Colonic mucosa (tissue), 4 donors: ENCODE measurements at regions not wholly inside any gene's neighbourhood (a gene's known extent, or its start where the extent isn't known, plus 50 kb on each side); places are given as distances from the start of the nearest gene placed in this dataset.

Experiments used
- DNase-seq: peaks from one replicate; pipeline ENCODE4 v3.0.0-alpha.2; 2020
- H3K27ac ChIP-seq: fragments of 200-600 bp; one replicate; pipeline ENCODE4 v1.8.0; 2021
- H3K27me3 ChIP-seq: fragments of 200-600 bp; one replicate; pipeline ENCODE4 v1.8.0; 2021
- H3K36me3 ChIP-seq: fragments of 200-600 bp; one replicate; pipeline ENCODE4 v1.8.0; 2021
- H3K4me1 ChIP-seq: fragments of 200-600 bp; one replicate; pipeline ENCODE4 v1.8.0; 2021; ENCODE audit warnings: mild to moderate bottlenecking
- H3K4me3 ChIP-seq: fragments of 200-600 bp; one replicate; pipeline ENCODE4 v1.8.0; 2021
- H3K9ac ChIP-seq, 2 donors: one replicate each; pipeline ENCODE4 v1.7.0; 2013; ENCODE audit warnings: control low read depth in 2 of 2, low read depth in 2 of 2, low read length in 2 of 2
- H3K9me3 ChIP-seq: fragments of 200-600 bp; one replicate; pipeline ENCODE4 v1.8.0; 2021
- intact Hi-C: fragments of 100-400 bp; cut with DNase I; formaldehyde crosslinking; loops from one replicate; pipeline ENCODE4 v1.14.1; 2022
- TF ChIP-seq, protein P1 (sequence below): fragments of 200-600 bp; IDR thresholded peaks from one replicate; pipeline ENCODE4 v1.8.0; 2022; ENCODE audit warnings: antibody characterized with exemption, mild to moderate bottlenecking
- donor health status: healthy.
- donor health status: DM: no; HTN: no; CAD: no.
- donor health status: DM: no; HTN: no; CAD: no.

DNA sequence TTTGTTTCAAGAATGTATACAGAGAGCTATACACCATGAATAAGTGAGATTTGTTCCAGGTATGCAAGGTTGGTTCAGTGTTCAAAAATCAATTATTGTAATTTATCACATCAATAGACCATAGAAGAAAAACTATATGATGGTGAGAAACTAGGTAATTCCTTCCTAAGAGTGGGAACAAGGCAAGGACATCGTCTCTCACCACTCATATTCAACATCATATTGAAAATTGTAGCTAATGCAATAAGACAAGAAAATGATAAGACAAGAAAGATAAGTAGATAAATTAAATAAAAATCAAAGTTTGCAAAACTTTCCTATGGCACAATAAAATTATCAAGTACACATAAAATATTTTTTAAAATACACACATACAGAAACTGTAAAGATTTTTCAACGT lies 385.3 kb upstream of the COBL start:
- no peaks in the 10 kb centered on the region for H3K4me1 ChIP-seq
- H3K27me3 ChIP-seq: no peaks in the 10 kb centered on the region
- TF ChIP-seq, protein P1, sequence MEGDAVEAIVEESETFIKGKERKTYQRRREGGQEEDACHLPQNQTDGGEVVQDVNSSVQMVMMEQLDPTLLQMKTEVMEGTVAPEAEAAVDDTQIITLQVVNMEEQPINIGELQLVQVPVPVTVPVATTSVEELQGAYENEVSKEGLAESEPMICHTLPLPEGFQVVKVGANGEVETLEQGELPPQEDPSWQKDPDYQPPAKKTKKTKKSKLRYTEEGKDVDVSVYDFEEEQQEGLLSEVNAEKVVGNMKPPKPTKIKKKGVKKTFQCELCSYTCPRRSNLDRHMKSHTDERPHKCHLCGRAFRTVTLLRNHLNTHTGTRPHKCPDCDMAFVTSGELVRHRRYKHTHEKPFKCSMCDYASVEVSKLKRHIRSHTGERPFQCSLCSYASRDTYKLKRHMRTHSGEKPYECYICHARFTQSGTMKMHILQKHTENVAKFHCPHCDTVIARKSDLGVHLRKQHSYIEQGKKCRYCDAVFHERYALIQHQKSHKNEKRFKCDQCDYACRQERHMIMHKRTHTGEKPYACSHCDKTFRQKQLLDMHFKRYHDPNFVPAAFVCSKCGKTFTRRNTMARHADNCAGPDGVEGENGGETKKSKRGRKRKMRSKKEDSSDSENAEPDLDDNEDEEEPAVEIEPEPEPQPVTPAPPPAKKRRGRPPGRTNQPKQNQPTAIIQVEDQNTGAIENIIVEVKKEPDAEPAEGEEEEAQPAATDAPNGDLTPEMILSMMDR: no peak
- H3K9ac ChIP-seq: no peak overlapping the region
- no peak overlapping the region for H3K27ac ChIP-seq
- H3K36me3 ChIP-seq: no peaks in the 10 kb centered on the region
- intact Hi-C loops: no loop called here
- H3K9me3 ChIP-seq: no peaks in the 10 kb centered on the region
- DNase-seq: no peak
- no peak overlapping the region for H3K4me3 ChIP-seq

DNA sequence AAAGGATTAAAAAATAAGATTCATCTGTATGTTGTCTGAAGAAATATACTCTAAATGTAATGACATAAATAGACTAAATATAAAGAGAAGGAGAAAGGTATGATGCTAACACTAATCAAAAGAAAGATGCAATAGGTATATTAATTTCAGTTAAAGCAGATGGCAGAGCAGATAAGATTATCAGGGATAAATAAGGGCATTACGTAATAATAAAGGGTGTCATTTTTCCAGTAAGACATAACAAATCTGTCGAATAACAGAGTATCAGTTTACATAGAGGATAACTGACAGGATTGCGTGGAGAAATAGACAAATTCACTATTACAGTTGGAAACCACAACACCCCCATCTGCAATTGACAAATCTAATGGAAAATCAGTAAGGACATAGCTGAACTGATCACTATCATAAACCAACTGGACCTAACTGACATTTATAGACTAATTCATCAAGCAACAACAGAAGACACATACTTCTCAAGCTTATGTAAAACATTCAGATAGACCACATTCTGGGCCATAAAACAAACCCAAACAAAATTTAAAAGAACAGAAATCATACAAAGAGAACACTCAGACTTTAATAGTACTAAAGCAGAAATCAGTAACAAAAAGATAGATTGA lies 384.1 kb upstream of the COBL start:
- Histone ChIP-seq H3K36me3 (no peaks in the 10 kb centered on the region), H3K27me3 (no peaks in the 10 kb centered on the region), H3K4me1 (no peaks in the 10 kb centered on the region), H3K9ac (no peak overlapping the region), H3K9me3 (no peaks in the 10 kb centered on the region), H3K4me3 (no peak overlapping the region), H3K27ac (no peak overlapping the region)
- TF ChIP-seq, protein P1: no peak
- intact Hi-C loops: no loop called here
- DNase-seq: no peak

DNA sequence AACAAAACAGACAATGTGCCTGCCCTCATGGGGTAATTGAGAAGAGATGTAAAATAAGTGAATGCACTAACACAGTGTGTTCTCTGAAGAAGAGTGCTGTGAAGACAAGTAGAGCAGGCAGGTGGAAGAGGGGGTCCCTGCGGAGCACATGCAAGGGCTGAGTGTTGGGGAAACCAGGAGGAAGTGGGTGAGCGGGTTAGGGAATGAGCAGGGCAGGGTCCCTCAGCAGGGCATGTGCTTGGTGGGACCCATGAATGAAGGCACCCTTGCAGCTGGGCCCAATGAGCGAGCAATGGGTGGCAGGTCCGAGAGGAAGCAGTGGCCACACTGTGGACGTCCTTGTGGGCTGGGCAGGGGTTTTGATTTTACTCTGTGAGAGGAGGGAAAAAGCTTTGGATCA lies 376.6 kb upstream of the COBL start:
- TF ChIP-seq, protein P1: no peak
- DNase-seq: no peak

DNA sequence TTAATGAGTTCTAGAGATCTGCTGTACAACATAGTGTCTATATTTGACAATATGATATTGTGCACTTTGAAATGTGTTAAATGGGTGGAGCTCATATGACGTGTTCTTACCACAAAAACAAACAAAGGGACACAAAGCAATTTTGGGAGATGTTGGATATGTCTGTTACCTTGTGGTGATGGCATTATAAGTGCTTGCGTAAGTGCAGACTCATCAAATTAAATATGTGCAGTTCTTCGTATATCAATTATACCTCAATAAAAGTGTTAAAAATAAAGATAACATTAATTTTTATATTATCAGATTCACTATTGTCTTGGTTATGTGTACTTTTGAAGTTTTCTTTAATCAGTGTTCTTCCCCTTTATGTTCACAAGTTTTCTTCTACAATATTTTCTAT lies 372.9 kb upstream of the COBL start:
- Histone ChIP-seq H3K36me3 (no peaks in the 10 kb centered on the region), H3K4me3 (no peak overlapping the region), H3K27ac (no peak overlapping the region), H3K27me3 (no peaks in the 10 kb centered on the region), H3K9me3 (no peaks in the 10 kb centered on the region), H3K9ac (no peak overlapping the region), H3K4me1 (no peaks in the 10 kb centered on the region)
- intact Hi-C loops: no loop called here
- TF ChIP-seq, protein P1: no peak
- DNase-seq: no peak

More for the DNA sequence above, 376.6 kb upstream of the COBL start:
- Histone ChIP-seq H3K27ac (no peak overlapping the region), H3K36me3 (no peaks in the 10 kb centered on the region), H3K9me3 (no peaks in the 10 kb centered on the region), H3K9ac (no peak overlapping the region), H3K4me3 (no peak overlapping the region), H3K27me3 (no peaks in the 10 kb centered on the region), H3K4me1 (no peaks in the 10 kb centered on the region)
- intact Hi-C loops: no loop called here

DNA sequence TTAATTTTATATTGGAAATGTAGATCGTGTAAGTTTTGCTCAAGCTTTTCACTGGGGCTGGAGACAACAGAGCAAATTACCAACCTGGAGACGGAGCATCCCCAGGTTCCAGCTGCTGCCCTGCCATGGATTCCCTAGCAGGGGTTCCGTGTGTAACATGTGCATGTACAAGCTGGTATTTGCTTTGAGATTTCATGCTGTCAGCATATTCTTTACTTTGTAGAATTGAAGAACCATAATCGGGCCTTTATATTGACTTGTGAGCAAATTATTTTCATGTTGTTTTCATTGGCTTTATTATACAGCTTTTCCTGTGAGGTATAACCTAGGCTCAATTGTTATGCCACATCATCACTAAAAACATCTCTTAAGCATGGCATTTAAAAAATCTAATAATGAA lies 369.2 kb upstream of the COBL start:
- intact Hi-C loops: no loop called here
- no peak overlapping the region for H3K4me3 ChIP-seq
- no peak overlapping the region for H3K9ac ChIP-seq
- no peaks in the 10 kb centered on the region for H3K9me3 ChIP-seq
- DNase-seq: no peak
- no peak overlapping the region for H3K27ac ChIP-seq
- TF ChIP-seq, protein P1: no peak
- H3K27me3 ChIP-seq: no peaks in the 10 kb centered on the region
- H3K4me1 ChIP-seq: no peaks in the 10 kb centered on the region
- no peaks in the 10 kb centered on the region for H3K36me3 ChIP-seq
